ENCODE measurements at regions not wholly inside any gene's neighbourhood (a gene's known extent, or its start where the extent isn't known, plus 50 kb on each side); places are given as distances from the start of the nearest gene placed in this dataset.

DNA sequence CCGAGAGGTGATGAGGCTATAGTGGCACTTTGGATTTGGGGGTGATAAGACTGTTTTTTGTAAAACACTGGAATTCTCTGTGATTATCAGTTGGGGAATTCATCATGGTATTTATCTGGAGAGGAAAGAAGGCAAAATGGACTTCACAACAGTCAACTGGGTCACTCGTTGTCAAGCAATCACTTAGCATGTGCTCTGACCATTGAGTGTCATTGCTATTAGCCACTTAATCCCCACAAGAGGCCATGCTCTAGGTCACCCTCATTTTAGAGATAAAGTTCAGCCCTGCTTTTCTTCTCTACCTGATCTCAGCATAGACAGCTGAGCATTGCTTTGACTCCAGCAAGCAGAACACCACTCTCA, 160.1 kb upstream of the PITX1 start:
- TF ChIP-seq, protein P1, sequence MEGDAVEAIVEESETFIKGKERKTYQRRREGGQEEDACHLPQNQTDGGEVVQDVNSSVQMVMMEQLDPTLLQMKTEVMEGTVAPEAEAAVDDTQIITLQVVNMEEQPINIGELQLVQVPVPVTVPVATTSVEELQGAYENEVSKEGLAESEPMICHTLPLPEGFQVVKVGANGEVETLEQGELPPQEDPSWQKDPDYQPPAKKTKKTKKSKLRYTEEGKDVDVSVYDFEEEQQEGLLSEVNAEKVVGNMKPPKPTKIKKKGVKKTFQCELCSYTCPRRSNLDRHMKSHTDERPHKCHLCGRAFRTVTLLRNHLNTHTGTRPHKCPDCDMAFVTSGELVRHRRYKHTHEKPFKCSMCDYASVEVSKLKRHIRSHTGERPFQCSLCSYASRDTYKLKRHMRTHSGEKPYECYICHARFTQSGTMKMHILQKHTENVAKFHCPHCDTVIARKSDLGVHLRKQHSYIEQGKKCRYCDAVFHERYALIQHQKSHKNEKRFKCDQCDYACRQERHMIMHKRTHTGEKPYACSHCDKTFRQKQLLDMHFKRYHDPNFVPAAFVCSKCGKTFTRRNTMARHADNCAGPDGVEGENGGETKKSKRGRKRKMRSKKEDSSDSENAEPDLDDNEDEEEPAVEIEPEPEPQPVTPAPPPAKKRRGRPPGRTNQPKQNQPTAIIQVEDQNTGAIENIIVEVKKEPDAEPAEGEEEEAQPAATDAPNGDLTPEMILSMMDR (IDR thresholded peaks at IDR 0.05; ENCODE audit: borderline replicate concordance, extremely low read depth, low read length, poor library complexity, severe bottlenecking) = no peak
- TF ChIP-seq EZH2 (IDR thresholded peaks at IDR 0.05; ENCODE audit: borderline replicate concordance, low read depth, low read length, severe bottlenecking) = no peak
